ENCODE measurements at regions not wholly inside any gene's neighbourhood (a gene's known extent, or its start where the extent isn't known, plus 50 kb on each side); places are given as distances from the start of the nearest gene placed in this dataset.
A peak's percentile ranks its signal among the peaks of the same experiment; 100 is the strongest.

DNA sequence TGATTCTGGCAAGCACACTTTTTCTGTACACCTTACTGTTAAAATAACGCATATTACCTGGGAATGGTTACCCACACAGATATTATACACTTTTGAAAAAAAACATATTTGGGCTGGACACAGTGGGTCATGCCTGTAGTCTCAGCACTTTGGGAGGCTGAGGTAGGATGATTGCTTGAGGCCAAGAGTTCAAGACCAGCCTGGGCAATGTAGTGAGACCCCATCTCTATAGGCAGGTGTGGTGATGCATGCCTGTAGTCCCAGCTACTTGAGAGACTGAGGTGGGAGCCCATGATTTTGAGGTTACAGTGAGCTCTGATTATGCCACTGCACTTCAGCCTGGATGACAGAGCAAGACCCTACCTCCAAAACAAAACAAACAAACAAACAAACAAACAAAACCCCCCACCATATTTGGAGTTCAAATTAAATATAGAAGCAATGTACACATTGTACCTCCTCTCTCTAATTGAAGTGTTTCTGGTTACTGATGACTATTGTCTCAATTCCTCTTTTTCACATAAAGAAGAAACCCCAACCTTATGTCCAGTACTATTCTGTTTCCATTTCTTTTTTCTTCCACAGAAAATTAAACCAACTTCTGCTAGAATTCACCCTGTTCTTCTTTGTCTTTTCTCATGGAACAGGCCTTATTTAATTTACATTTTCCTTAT, 152.6 kb upstream of the UMPS start:
- ChIA-PET CTCF (interaction anchor here (0.6 kb wide), 1 partner anchor 17 kb away, joined by 3 read pairs; no protein-coding TSS in a partner anchor), POLR2A (interaction anchor here (0.6 kb wide), 1 partner anchor 236 kb away, joined by 8 read pairs; no protein-coding TSS in a partner anchor)
- no peak overlapping the region for H3K27ac Mint-ChIP-seq (ENCODE audit: unreplicated experiment)
- TF ChIP-seq, protein P1, sequence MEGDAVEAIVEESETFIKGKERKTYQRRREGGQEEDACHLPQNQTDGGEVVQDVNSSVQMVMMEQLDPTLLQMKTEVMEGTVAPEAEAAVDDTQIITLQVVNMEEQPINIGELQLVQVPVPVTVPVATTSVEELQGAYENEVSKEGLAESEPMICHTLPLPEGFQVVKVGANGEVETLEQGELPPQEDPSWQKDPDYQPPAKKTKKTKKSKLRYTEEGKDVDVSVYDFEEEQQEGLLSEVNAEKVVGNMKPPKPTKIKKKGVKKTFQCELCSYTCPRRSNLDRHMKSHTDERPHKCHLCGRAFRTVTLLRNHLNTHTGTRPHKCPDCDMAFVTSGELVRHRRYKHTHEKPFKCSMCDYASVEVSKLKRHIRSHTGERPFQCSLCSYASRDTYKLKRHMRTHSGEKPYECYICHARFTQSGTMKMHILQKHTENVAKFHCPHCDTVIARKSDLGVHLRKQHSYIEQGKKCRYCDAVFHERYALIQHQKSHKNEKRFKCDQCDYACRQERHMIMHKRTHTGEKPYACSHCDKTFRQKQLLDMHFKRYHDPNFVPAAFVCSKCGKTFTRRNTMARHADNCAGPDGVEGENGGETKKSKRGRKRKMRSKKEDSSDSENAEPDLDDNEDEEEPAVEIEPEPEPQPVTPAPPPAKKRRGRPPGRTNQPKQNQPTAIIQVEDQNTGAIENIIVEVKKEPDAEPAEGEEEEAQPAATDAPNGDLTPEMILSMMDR (IDR thresholded peaks at IDR 0.05; ENCODE audit: insufficient read depth in 1 of 2, low read depth in 1 of 2, low read length in 1 of 2, severe bottlenecking in 1 of 2, unreplicated experiment in 1 of 2) = no peak
- no peaks in the 10 kb centered on the region for H3K9me3 Mint-ChIP-seq (ENCODE audit: unreplicated experiment)
- no peak overlapping the region for H3K4me3 ChIP-seq (ENCODE audit: low read depth, low read length)
- no peaks in the 10 kb centered on the region for H3K36me3 Mint-ChIP-seq (ENCODE audit: insufficient read depth, unreplicated experiment)
- peaks cover 13% of the 10 kb centered on the region for H3K4me1 Mint-ChIP-seq (ENCODE audit: low read depth, unreplicated experiment)
- no peak overlapping the region for H3K4me3 Mint-ChIP-seq (ENCODE audit: unreplicated experiment)
- H3K27me3 ChIP-seq (replicated peaks; ENCODE audit: control insufficient read depth, insufficient read depth, low read length) = no peaks in the 10 kb centered on the region
- H3K36me3 ChIP-seq (ENCODE audit: control insufficient read depth, insufficient read depth, low read length) = no peaks in the 10 kb centered on the region
- BruUV-seq (replicated peaks) = no TSS peak
- H3K4me1 ChIP-seq = peaks cover 6% of the 10 kb centered on the region
- no peaks in the 10 kb centered on the region for H3K27me3 Mint-ChIP-seq (ENCODE audit: insufficient read depth, unreplicated experiment)
- intact Hi-C loops (cut with micrococcal nuclease; ENCODE audit: unreplicated experiment) = no loop called here
- no peaks in the 10 kb centered on the region for H3K9me3 ChIP-seq
- DNase-seq = no peak

DNA sequence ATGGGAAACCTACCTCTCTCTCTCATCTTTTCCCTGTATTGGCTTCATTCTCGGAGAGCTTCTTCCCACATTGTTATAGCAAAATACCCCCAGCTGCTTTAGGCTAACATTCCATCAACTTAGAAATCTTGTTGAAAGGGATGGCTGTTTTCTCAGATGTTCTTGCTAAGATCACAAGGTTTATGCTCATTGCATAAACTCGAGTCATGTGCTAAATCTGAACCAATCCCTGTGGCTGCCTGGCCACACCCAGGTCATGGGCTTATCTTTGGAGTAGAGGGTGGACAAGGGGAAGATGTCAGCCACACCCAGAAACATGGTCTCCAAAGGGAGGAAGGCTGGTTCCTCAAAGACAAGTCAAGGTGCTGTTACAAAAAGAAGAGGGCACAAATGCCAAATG, 150.6 kb upstream of the UMPS start:
- ChIA-PET CTCF (interaction anchor here (1.0 kb wide), 1 partner anchor 182 kb away, joined by 3 read pairs; no protein-coding TSS in a partner anchor), POLR2A (no interaction called here)
- Histone ChIP-seq H3K9me3 (no peaks in the 10 kb centered on the region), H3K4me3 (ENCODE audit: low read depth, low read length) (no peak overlapping the region), H3K36me3 (ENCODE audit: control insufficient read depth, insufficient read depth, low read length) (no peaks in the 10 kb centered on the region), H3K4me1 (peaks cover 11% of the 10 kb centered on the region), H3K27me3 (replicated peaks; ENCODE audit: control insufficient read depth, insufficient read depth, low read length) (no peaks in the 10 kb centered on the region)
- no peaks in the 10 kb centered on the region for H3K9me3 Mint-ChIP-seq (ENCODE audit: unreplicated experiment)
- no peak overlapping the region for H3K27ac Mint-ChIP-seq (ENCODE audit: unreplicated experiment)
- H3K36me3 Mint-ChIP-seq (ENCODE audit: insufficient read depth, unreplicated experiment) = no peaks in the 10 kb centered on the region
- no peaks in the 10 kb centered on the region for H3K27me3 Mint-ChIP-seq (ENCODE audit: insufficient read depth, unreplicated experiment)
- H3K4me1 Mint-ChIP-seq (ENCODE audit: low read depth, unreplicated experiment) = peaks cover 20% of the 10 kb centered on the region
- DNase-seq = peak in 1 of 2 experiments; percentile 18
- BruUV-seq (replicated peaks) = no TSS peak
- intact Hi-C loops (cut with micrococcal nuclease; ENCODE audit: unreplicated experiment) = no loop called here
- TF ChIP-seq, protein P1 (IDR thresholded peaks at IDR 0.05; ENCODE audit: insufficient read depth in 1 of 2, low read depth in 1 of 2, low read length in 1 of 2, severe bottlenecking in 1 of 2, unreplicated experiment in 1 of 2) = no peak
- no peak overlapping the region for H3K4me3 Mint-ChIP-seq (ENCODE audit: unreplicated experiment)

DNA sequence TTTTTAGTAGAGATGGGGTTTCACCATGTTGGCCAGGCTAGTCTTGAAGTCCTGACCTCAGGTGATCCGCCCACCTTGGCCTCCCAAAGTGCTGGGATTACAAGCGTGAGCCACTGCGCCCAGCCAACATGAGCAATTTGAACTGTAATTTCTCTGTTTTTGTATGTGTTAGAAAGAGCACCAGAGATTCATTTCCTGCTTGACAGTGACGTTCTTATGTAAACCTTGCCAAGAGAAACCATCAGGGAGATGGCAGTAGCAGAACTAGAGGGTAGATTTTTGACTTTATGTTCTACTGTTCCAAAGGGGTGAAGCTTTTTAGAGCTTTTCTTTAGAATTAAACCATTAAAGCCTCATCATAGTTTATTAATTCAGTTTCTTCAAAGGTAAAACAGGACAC, 148.1 kb upstream of the UMPS start:
- peaks cover 21% of the 10 kb centered on the region for H3K4me1 ChIP-seq
- Mint-ChIP-seq H3K36me3 (ENCODE audit: insufficient read depth, unreplicated experiment) (peaks cover 3% of the 10 kb centered on the region), H3K4me3 (ENCODE audit: unreplicated experiment) (no peak overlapping the region), H3K9me3 (ENCODE audit: unreplicated experiment) (no peaks in the 10 kb centered on the region), H3K27ac (ENCODE audit: unreplicated experiment) (no peak overlapping the region), H3K4me1 (ENCODE audit: low read depth, unreplicated experiment) (peaks cover 9% of the 10 kb centered on the region), H3K27me3 (ENCODE audit: insufficient read depth, unreplicated experiment) (no peaks in the 10 kb centered on the region)
- H3K27me3 ChIP-seq (replicated peaks; ENCODE audit: control insufficient read depth, insufficient read depth, low read length) = no peaks in the 10 kb centered on the region
- no peaks in the 10 kb centered on the region for H3K36me3 ChIP-seq (ENCODE audit: control insufficient read depth, insufficient read depth, low read length)
- ChIA-PET POLR2A (no interaction called here), CTCF (no interaction called here)
- BruUV-seq (replicated peaks) = no TSS peak
- TF ChIP-seq, protein P1 (IDR thresholded peaks at IDR 0.05; ENCODE audit: insufficient read depth in 1 of 2, low read depth in 1 of 2, low read length in 1 of 2, severe bottlenecking in 1 of 2, unreplicated experiment in 1 of 2) = no peak
- intact Hi-C loops (cut with micrococcal nuclease; ENCODE audit: unreplicated experiment) = no loop called here
- DNase-seq = no peak
- H3K4me3 ChIP-seq (ENCODE audit: low read depth, low read length) = no peak overlapping the region
- no peaks in the 10 kb centered on the region for H3K9me3 ChIP-seq
